ENCODE measurements at regions not wholly inside any gene's neighbourhood (a gene's known extent, or its start where the extent isn't known, plus 50 kb on each side); places are given as distances from the start of the nearest gene placed in this dataset.

GRCh38 chr14:104364830-104365229, 214.7 kb upstream of the C14orf180 start:
- TF ChIP-seq CTCF (IDR thresholded peaks at IDR 0.05) (no peak), MAX (CRISPR knock-in tag; IDR thresholded peaks at IDR 0.05) (no peak), NR3C1 (CRISPR knock-in tag; conservative IDR thresholded peaks at IDR 0.05; ENCODE audit: low read depth) (no peak), GRHL2 (CRISPR knock-in tag; IDR thresholded peaks at IDR 0.05; ENCODE audit: insufficient replicate concordance, severe bottlenecking) (no peak), IRF2 (CRISPR knock-in tag; IDR thresholded peaks at IDR 0.05; ENCODE audit: borderline replicate concordance, low read depth) (no peak)

Measured in WTC11 (cell line).